Suppressor macrophage (primary cell): ENCODE measurements at regions not wholly inside any gene's neighbourhood (a gene's known extent, or its start where the extent isn't known, plus 50 kb on each side); places are given as distances from the start of the nearest gene placed in this dataset.
"Not testable (repeated sequence)": the region's sequence is repeated elsewhere in the genome, so short reads cannot be mapped to it uniquely, and the experiment has no call there.

Experiments used
- DNase-seq, 4 experiments: peaks; one replicate each; pipeline ENCODE4 v3.0.0-alpha.2; 2020 to 2022

DNA sequence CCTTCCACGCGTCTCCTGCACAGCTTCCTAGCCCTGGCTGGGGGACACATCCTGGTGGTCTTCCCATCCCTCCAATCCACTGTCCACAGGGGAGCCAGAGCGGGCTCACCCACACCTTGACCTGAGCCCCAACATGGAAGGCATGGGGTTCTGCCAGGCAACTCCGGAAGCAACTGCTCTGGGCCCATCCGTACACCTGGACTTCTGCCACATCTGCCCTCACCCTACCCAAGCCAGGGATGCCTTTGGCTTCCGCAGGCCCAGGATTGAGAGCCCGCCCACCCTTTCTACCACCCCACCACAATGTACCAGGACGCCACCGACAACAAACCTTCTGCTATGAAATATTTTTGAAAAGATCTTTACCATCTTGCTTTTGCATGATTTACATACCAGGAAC, 89.8 kb downstream of the KCNJ18 start:
- DNase-seq: not testable (repeated sequence)

DNA sequence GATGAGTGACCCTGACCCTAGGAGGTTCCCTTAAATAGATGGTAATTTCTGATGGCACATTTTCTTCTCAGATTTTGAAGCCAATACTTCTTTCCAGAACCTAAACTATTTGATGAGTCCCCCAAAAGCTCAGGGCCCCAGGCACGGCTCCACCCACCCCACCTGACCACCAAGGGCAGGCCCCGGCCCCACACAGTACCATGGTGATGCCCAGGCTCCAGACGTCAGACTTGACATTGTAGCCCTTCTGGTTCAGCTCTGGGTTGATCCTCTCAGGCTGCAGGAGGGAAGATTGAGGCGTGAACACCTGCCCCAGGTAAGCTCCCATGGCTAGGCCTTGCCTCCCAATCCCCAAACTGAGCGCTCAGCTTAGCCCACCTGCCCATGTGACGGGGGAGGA, 90.3 kb downstream of the KCNJ18 start:
- not testable (repeated sequence) for DNase-seq

DNA sequence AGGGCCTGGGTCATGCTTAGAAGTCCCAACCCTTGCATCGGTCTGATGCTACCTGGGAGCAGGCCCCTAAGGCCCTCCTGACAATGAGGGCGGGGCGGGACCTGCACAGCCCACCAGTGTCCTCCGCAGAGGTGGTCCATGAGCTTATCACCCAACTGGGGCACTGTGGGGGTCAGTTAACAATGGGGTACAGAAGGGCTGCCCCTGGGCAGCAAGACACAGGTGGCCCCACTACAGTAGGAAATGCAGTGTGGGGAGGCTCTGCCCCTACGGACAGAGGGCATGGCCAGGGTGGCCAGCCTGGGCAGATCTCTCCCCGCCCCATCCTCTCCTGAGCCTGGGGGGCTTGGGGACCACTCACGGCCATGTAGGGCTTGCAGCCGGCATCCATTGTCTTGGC, 90.7 kb downstream of the KCNJ18 start:
- DNase-seq: not testable (repeated sequence)

DNA sequence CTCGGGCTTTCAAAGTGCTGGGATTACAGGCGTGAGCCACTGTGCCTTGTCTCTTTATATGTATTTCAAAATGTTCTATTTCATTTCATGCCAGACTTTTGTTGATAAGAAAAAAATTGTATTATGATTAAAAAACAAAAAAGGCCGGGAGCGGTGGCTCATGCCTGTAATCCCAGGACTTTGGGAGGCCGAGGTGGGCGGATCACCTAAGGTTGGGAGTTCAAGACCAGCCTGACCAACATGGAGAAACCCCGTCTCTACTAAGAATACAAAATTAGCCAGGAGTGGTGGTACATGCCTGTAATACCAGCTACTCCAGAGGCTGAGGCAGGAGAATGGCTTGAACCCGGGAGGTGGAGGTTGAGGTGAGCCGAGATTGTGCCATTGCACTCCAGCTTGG, 121.9 kb downstream of the KCNJ18 start:
- not testable (repeated sequence) for DNase-seq

DNA sequence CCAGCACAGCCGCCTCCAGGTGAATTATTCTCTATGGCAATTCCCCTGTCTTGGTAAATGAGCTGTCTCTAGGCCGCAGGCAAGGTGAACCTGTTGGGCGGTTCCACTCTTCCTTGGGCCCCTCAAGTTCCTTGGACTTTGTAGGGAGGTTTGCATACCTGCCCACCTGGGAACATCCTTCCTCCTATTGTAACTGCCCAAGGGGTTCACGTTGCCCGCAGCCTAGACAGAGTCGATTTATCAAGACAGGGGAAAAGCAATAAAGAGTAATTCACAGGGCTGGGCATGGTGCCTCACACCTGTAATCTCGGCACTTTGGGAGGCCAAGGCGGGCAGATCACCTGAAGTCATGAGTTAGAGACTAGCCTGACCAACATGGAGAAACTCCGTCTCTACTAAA, 122.5 kb downstream of the KCNJ18 start:
- DNase-seq: no peak

DNA sequence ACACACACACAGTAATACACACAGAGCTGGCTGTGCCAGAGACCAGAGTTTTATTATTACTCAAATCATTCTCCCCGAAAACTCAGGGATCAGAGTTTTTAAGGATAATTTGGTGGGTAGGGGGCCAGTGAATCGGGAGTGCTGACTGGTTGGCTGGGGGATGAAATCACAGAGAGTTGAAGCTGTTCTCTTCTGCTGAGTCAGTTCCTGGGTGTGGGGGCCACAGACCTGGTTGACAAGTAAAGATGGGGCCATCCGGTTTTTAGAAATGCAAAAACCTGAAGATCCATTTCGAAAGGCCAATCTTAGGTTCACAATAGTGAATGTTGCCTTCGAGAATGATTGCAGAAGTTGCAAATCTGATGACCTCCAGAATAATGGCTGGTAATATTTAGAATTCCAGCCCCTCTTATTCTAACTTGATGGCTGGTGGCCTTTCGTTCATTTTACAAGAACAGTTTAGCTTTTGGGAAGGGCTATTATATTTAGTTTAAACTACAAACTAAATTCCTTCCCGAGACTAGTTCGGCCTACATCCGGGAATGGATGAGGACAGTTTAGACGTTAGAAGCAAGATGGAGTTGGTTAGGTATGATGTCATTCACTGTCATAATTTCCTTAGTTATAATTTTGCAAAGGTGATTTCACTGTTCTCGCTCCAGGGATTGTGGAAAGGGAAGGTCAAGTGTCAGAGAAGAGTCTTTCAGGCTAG, 123.2 kb downstream of the KCNJ18 start:
- DNase-seq: no peak

- no peak for DNase-seq
Measured at GRCh38 chr17:21816592-21817567, 124.6 kb downstream of the KCNJ18 start.

- no peak for DNase-seq
Measured at GRCh38 chr17:21817791-21818364, 125.6 kb downstream of the KCNJ18 start.

DNA sequence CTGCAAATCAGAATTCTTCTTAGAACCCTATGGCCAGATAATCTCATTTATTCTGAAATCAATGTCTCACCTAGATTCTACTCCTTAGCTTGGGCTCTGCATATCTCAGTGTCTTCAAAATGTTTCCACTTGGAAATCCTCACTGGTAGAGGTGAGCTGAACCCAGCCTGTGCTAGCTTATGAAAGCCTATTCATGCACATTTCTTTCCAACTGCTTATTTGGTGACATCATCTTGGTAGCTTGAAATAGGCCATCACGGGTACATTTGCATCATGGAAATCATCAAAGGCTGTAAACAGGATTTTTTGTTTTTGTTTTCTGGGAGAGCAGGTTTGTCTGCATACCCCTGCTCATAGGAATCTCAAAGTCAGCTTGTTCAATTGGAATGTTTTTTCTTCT, 130.8 kb downstream of the KCNJ18 start:
- DNase-seq: no peak

DNA sequence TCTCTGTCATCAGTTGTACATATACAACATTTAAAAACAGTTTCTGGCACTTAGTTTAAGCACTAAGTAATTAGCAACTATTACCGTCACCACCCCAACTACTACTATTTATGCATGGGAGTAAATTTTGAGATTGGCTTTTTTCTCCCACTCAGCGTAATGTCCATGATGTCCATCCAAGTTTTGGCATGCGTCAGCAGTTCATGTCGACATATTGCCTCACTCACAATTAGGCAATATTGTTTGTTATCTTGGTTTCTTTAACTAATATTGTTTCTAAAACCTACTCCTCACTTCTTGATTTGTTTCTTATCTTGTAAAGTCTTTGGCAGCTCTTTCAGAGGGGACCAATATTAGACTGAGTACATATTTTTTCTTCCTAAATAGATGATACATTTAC, 131.3 kb downstream of the KCNJ18 start:
- DNase-seq: no peak

DNA sequence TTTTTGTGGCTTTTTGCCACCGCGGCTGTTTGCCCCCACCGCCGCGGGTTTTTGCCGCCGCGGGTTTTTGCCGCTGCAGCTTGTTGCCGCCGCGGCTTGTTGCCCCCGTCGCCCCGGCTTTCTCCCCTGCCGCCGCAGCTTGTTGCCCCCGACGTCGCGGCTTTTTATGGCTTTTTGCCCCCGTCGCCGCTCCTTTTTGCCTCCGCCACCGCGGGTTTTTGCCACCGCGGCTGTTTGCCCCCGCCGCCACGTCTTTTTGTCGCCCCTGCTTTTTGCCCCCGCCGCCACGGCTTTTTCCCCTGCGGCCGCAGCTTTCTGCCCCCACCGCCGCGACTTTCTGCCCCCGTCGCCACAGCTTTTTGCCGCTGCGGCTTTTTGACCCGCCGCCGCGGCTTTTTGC, 149.5 kb downstream of the KCNJ18 start:
- no peak for DNase-seq

DNA sequence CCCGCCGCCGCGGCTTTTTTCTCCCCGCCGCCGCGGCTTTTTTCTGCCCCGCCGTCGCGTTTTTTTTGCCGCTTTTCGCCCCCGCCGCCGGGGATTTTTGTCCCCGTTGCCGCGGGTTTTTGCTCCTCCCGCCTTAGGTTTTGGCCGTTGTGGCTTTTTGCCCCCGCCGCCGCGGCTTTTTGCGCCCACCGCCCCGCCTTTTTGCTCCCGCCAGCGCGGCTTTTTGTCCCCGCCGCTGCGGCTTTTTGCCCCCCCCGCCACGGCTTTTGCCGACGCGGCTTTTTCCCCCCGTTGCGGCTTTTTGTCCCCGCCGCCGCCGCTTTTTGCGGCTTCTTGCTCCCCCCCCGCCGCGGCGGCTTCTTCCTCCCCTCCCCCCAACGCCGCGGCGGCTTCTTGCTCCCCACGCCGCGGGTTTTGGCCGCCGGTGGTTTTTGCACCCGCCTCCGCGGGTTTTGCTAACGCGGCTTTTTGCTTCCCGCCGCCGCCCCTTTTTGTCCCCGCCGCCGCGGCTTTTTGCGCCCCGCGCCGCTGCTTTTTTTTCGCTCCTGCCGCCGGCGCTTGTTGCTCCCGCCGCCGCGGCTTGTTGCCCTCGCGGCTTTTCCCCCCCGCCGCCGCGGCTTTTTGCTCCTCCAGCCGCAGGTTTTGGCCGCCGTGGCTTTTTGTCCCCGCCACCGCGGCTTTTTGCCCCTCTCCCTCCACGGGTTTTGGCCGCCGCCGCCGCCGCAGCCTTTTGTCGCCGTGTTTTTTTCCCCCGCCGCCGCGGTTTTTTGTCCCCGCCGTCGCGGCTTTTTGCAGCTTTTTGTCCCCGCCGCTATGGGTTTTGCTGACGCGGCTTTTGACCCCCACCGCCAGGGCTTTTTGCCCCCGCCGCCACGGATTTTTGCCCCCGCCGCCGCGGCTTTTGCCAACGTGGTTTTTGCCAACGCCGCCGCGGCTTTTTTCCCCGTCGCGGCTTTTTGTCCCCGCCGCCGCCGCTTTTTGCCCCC, 150.3 kb downstream of the KCNJ18 start:
- DNase-seq: peak in 1 of 4 experiments; percentile 26

- peak in 1 of 4 experiments; percentile 2 for DNase-seq
Measured at GRCh38 chr17:21843318-21843865, 151.1 kb downstream of the KCNJ18 start.

DNA sequence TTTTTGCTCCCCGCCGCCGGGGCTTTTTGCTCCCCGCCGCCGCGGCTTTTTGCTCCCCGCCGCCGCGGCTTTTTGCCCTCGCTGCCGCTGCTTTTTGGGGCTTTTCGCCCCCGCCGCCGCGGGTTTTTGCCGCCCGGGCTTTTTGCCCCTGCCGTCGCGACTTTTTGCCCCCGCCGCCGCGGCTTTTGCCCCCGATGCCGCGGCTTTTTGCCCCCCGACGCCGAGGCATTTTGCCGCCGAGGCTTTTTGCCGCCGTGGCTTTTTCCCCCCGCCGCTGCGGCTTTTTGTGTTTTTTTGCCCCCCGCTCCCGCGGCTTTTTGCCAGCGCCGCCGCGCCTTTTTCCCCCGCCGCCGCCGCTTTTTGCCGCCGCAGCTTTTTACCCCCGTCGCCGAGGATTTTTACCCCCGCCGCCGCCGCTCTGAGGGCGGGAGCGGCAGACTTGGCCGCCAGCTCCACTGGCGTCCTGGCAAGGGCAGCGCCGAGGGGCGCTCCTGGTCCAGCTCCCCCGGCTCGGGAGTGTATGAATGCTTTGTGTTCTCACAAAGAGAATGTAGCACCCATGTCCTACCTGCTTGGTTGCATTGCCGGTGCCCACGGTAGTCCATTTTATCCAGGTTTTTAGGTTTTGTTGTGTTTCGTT, 151.7 kb downstream of the KCNJ18 start:
- DNase-seq: no peak

GRCh38 chr17:21848510-21848909, 156.2 kb downstream of the KCNJ18 start:
- not testable (repeated sequence) for DNase-seq

- not testable (repeated sequence) for DNase-seq
Measured at GRCh38 chr17:21849030-21849429, 156.7 kb downstream of the KCNJ18 start.

DNA sequence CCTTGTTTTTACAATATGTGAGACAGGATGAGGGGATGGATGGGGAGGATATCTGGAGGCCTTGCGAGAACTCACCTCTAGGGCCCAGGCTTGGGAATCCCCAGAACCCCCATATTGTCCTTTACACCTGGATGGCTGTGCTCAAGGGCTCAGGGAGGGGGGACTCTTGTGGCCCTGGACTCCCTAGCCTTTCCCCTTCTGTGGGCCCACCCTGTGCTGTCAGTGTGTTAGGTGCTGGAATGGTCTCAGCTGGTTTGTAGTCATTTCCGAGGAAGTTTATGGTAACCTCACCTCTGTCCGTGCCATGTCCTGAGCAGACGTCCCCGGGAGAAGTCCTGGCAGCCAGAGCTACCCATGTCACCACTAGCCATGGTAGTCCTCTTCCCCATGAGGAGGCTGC, 158.3 kb downstream of the KCNJ18 start:
- not testable (repeated sequence) for DNase-seq
